ENCODE measurements at regions not wholly inside any gene's neighbourhood (a gene's known extent, or its start where the extent isn't known, plus 50 kb on each side); places are given as distances from the start of the nearest gene placed in this dataset.

- in situ Hi-C loops (cut with HindIII; ENCODE audit: low sequenced_read_pairs), result no loop called here
Measured at GRCh38 chr6:139625081-139625939, 250.9 kb upstream of the CITED2 start.

- in situ Hi-C loops (cut with HindIII; ENCODE audit: low sequenced_read_pairs), result no loop called here
Measured at GRCh38 chr6:139623372-139623771, 248.9 kb upstream of the CITED2 start.

GRCh38 chr6:139613496-139613895 is 239.0 kb upstream of the CITED2 start:
- in situ Hi-C loops (cut with HindIII; ENCODE audit: low sequenced_read_pairs), result no loop called here

- in situ Hi-C loops (cut with HindIII; ENCODE audit: low sequenced_read_pairs), result no loop called here
Measured at GRCh38 chr6:139612135-139612465, 237.7 kb upstream of the CITED2 start.

GRCh38 chr6:139611327-139612134 is 237.1 kb upstream of the CITED2 start:
- in situ Hi-C loops (cut with HindIII; ENCODE audit: low sequenced_read_pairs), result no loop called here

GRCh38 chr6:139608466-139609261 is 234.2 kb upstream of the CITED2 start:
- in situ Hi-C loops (cut with HindIII; ENCODE audit: low sequenced_read_pairs), result no loop called here

GRCh38 chr6:139605350-139605749 is 230.9 kb upstream of the CITED2 start:
- in situ Hi-C loops (cut with HindIII; ENCODE audit: low sequenced_read_pairs), result no loop called here

- in situ Hi-C loops (cut with HindIII; ENCODE audit: low sequenced_read_pairs), result no loop called here
Measured at GRCh38 chr6:139603581-139603980, 229.1 kb upstream of the CITED2 start.

GRCh38 chr6:139602577-139602976 is 228.1 kb upstream of the CITED2 start:
- in situ Hi-C loops (cut with HindIII; ENCODE audit: low sequenced_read_pairs), result no loop called here

GRCh38 chr6:139600919-139601475 is 226.5 kb upstream of the CITED2 start:
- in situ Hi-C loops (cut with HindIII; ENCODE audit: low sequenced_read_pairs), result no loop called here

GRCh38 chr6:139600343-139600742 is 225.9 kb upstream of the CITED2 start:
- in situ Hi-C loops (cut with HindIII; ENCODE audit: low sequenced_read_pairs), result no loop called here

- in situ Hi-C loops (cut with HindIII; ENCODE audit: low sequenced_read_pairs), result no loop called here
Measured at GRCh38 chr6:139597771-139598755, 223.6 kb upstream of the CITED2 start.

- in situ Hi-C loops (cut with HindIII; ENCODE audit: low sequenced_read_pairs), result no loop called here
Measured at GRCh38 chr6:139597087-139597763, 222.8 kb upstream of the CITED2 start.

- in situ Hi-C loops (cut with HindIII; ENCODE audit: low sequenced_read_pairs), result no loop called here
Measured at GRCh38 chr6:139595183-139595582, 220.7 kb upstream of the CITED2 start.

- in situ Hi-C loops (cut with HindIII; ENCODE audit: low sequenced_read_pairs), result no loop called here
Measured at GRCh38 chr6:139594333-139594965, 220.0 kb upstream of the CITED2 start.

GRCh38 chr6:139593081-139593480 is 218.6 kb upstream of the CITED2 start:
- in situ Hi-C loops (cut with HindIII; ENCODE audit: low sequenced_read_pairs), result no loop called here

- in situ Hi-C loops (cut with HindIII; ENCODE audit: low sequenced_read_pairs), result no loop called here
Measured at GRCh38 chr6:139592011-139592410, 217.6 kb upstream of the CITED2 start.

GRCh38 chr6:139591075-139591865 is 216.8 kb upstream of the CITED2 start:
- in situ Hi-C loops (cut with HindIII; ENCODE audit: low sequenced_read_pairs), result no loop called here
